Endothelial cell of umbilical vein (primary cell): ENCODE measurements at regions not wholly inside any gene's neighbourhood (a gene's known extent, or its start where the extent isn't known, plus 50 kb on each side); places are given as distances from the start of the nearest gene placed in this dataset.

Experiments
- BruUV-seq: library from RNA; stranded (reverse); fragments of 400-500 nt; replicated peaks from 2 replicates; lab custom pipeline; 2021; lab: Mats Ljungman, UMichigan
- CTCF ChIA-PET: fragments of 300-600, 350-600 bp; sonication (Branson Sonifier 250); formaldehyde crosslinking; loops from one replicate; lab custom pipeline; 2021; ENCODE audit warnings: antibody characterized with exemption, inconsistent platforms; lab: Charles Lee
- POLR2A ChIA-PET: fragments of 300-600, 350-600 bp; sonication (Branson Sonifier 250); formaldehyde crosslinking; loops from one replicate; lab custom pipeline; 2021; ENCODE audit warnings: antibody characterized with exemption, inconsistent platforms; lab: Charles Lee
- DNase-seq: peaks from one replicate; pipeline ENCODE4 v3.0.0-alpha.2; 2011; ENCODE audit warnings: low read depth, low spot score
- FAIRE-seq: peaks from 2 replicates; lab custom pipeline; 2011; peaks lifted over from hg19 to GRCh38; lab: Jason Lieb, UNC
- H2AFZ ChIP-seq: 2 replicates; pipeline ENCODE4 v1.6.0; 2012; ENCODE audit warnings: low read depth, low read length, control low read depth, inconsistent platforms
- H3K27ac ChIP-seq: 2 replicates; pipeline ENCODE4 v1.5.1; 2011; ENCODE audit warnings: low read depth, mild to moderate bottlenecking, control low read depth, low read length, moderate library complexity; ENCODE audit not compliant: insufficient read depth
- H3K27me3 ChIP-seq, 2 experiments: 2 replicates each; pipeline versions ENCODE4 v1.6.0 to v1.6.1; 2011; ENCODE audit warnings: low read length in 2 of 2, mixed read lengths in 1 of 2; ENCODE audit not compliant: control insufficient read depth in 2 of 2, insufficient read depth in 2 of 2
- H3K36me3 ChIP-seq, 2 experiments: 2 replicates in 1 of 2; 3 replicates in 1 of 2; pipeline ENCODE4 v1.5.1; 2011; ENCODE audit warnings: low read length in 2 of 2, mild to moderate bottlenecking in 1 of 2, moderate library complexity in 1 of 2; ENCODE audit not compliant: control insufficient read depth in 2 of 2, insufficient read depth in 2 of 2; ENCODE audit errors: extremely low read depth in 1 of 2
- H3K4me1 ChIP-seq: 3 replicates; pipeline ENCODE4 v1.5.1; 2011; ENCODE audit warnings: mild to moderate bottlenecking, low read length; ENCODE audit not compliant: control insufficient read depth, insufficient read depth; ENCODE audit errors: extremely low read depth
- H3K4me2 ChIP-seq: 2 replicates; pipeline ENCODE4 v1.6.1; 2011; ENCODE audit warnings: low read length, control low read depth, mixed read lengths; ENCODE audit not compliant: insufficient read depth
- H3K4me3 ChIP-seq, 3 experiments: fragments of 200-600 bp in 1 of 3; sonication (generic), shearing (Covaris generic) in 1 of 3; replicated peaks in 1 of 3; 2 replicates each; pipeline ENCODE4 v1.5.1; 2011 to 2016; ENCODE audit warnings: control low read depth in 3 of 3, low read length in 3 of 3, mild to moderate bottlenecking in 2 of 3, inconsistent platforms in 1 of 3, low read depth in 1 of 3, moderate library complexity in 1 of 3; ENCODE audit not compliant: insufficient read depth in 1 of 3
- H3K79me2 ChIP-seq: 2 replicates; pipeline ENCODE4 v1.6.0; 2012; ENCODE audit warnings: low read length, inconsistent platforms; ENCODE audit not compliant: control insufficient read depth, insufficient read depth
- H3K9ac ChIP-seq: replicated peaks from 2 replicates; pipeline ENCODE3; 2011; ENCODE audit warnings: low read length, control low read depth; ENCODE audit not compliant: insufficient read depth; ENCODE audit errors: extremely low read depth
- H3K9me1 ChIP-seq: replicated peaks from 3 replicates; pipeline ENCODE4 v1.6.0; 2011; ENCODE audit warnings: mild to moderate bottlenecking, low read length; ENCODE audit not compliant: control insufficient read depth, insufficient read depth; ENCODE audit errors: extremely low read depth
- H3K9me3 ChIP-seq: replicated peaks from 2 replicates; pipeline ENCODE4 v1.5.1; 2012; ENCODE audit warnings: low read length, inconsistent platforms; ENCODE audit not compliant: control insufficient read depth, insufficient read depth
- H4K20me1 ChIP-seq: replicated peaks from 2 replicates; pipeline ENCODE3; 2011; ENCODE audit warnings: mild to moderate bottlenecking, low read length; ENCODE audit not compliant: control insufficient read depth, insufficient read depth; ENCODE audit errors: extremely low read depth
- EZH2 ChIP-seq: IDR thresholded peaks from 2 replicates; pipeline ENCODE4 v1.6.1; 2012; ENCODE audit warnings: borderline replicate concordance, low read depth, mild to moderate bottlenecking, moderate library complexity, low read length, inconsistent platforms; ENCODE audit not compliant: severe bottlenecking
- FOS ChIP-seq: IDR thresholded peaks from 2 replicates; pipeline ENCODE4 v1.6.1; 2011; ENCODE audit warnings: mild to moderate bottlenecking, low read length, moderate library complexity, borderline replicate concordance; ENCODE audit not compliant: insufficient read depth
- GATA2 ChIP-seq: IDR thresholded peaks from 2 replicates; pipeline ENCODE4 v1.7.0; 2011; ENCODE audit warnings: low read depth, mild to moderate bottlenecking, moderate library complexity, mixed read lengths, low read length; ENCODE audit not compliant: insufficient read length, insufficient read depth
- JUN ChIP-seq: IDR thresholded peaks from 2 replicates; pipeline ENCODE4 v1.6.1; 2011; ENCODE audit warnings: borderline replicate concordance, low read depth; ENCODE audit not compliant: insufficient read length, insufficient read depth
- MYC ChIP-seq: IDR thresholded peaks from one replicate; pipeline ENCODE4 v1.6.1; 2011; ENCODE audit warnings: mild to moderate bottlenecking, low read depth, low read length
- POLR2A ChIP-seq: IDR thresholded peaks from 2 replicates; pipeline ENCODE4 v1.6.1; 2012; ENCODE audit warnings: low read depth, mild to moderate bottlenecking, control low read depth, low read length
- POLR2AphosphoS5 ChIP-seq: IDR thresholded peaks from 2 replicates; pipeline ENCODE4 v1.6.1; 2012; ENCODE audit warnings: low read depth, mild to moderate bottlenecking, control low read depth, low read length, moderate library complexity; ENCODE audit not compliant: insufficient read depth
- dilution Hi-C: fragments of 300-500 bp; cut with MboI; formaldehyde crosslinking; loops from one replicate; pipeline ENCODE4 v1.15.0; 2019; ENCODE audit warnings: low sequenced_read_pairs; ENCODE audit not compliant: extremely low pct_ligation_motif_present
- intact Hi-C: fragments of 100-400 bp; cut with micrococcal nuclease; formaldehyde crosslinking; loops from one replicate; pipeline ENCODE4 v1.10.0; 2022
- TF ChIP-seq, protein P1 (sequence below): IDR thresholded peaks from 2 replicates; pipeline ENCODE4 v1.6.1; 2011; ENCODE audit not compliant: insufficient read depth, insufficient read length
- TF ChIP-seq, protein P2 (sequence below), 2 donors: IDR thresholded peaks; 1 replicate in 1 of 2; 2 replicates in 1 of 2; pipeline ENCODE4 v1.5.1; 2011; ENCODE audit warnings: low read length in 2 of 2, mild to moderate bottlenecking in 2 of 2, moderate library complexity in 2 of 2, control low read depth in 1 of 2, inconsistent platforms in 1 of 2, low read depth in 1 of 2; ENCODE audit not compliant: insufficient read depth in 1 of 2; ENCODE audit errors: extremely low read depth in 1 of 2

DNA sequence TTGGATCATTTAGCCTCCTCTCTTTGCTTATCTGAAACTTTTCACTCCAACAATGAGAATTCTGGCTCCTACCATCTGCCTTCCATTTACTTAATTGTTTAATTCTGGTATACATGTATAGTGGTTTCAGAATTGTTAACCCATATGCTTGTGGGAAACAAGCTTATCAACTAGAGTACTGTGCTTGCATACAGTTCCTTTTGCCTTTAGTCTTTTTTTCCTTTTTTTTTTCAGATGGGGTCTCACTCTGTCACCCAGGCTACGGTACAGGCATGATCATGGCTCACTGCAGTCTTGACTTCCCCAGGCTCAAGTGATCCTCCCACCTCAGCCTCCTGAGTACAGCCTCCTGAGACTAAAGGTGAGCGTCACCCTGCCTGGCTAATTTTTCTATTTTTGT is 153.8 kb upstream of the LHX5 start:
- BruUV-seq: no TSS peak
- Histone ChIP-seq H2AFZ (no peak overlapping the region), H3K9ac (no peak overlapping the region), H3K27me3 (no peaks in the 10 kb centered on the region), H3K36me3 (no peaks in the 10 kb centered on the region), H3K4me3 (no peak overlapping the region), H3K4me1 (no peaks in the 10 kb centered on the region), H3K4me2 (no peak overlapping the region), H3K9me3 (no peaks in the 10 kb centered on the region), H3K9me1 (no peaks in the 10 kb centered on the region), H3K27ac (no peak overlapping the region), H3K79me2 (no peaks in the 10 kb centered on the region), H4K20me1 (no peaks in the 10 kb centered on the region)
- no peak for DNase-seq
- dilution Hi-C loops: no loop called here
- no peak for FAIRE-seq
- ChIA-PET POLR2A (no interaction called here), CTCF (no interaction called here)
- intact Hi-C loops: no loop called here
- TF ChIP-seq, protein P1, sequence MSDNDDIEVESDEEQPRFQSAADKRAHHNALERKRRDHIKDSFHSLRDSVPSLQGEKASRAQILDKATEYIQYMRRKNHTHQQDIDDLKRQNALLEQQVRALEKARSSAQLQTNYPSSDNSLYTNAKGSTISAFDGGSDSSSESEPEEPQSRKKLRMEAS: no peak
- TF ChIP-seq POLR2A (no peak), GATA2 (no peak), MYC (no peak), POLR2AphosphoS5 (no peak), JUN (no peak), FOS (no peak), EZH2 (no peak)
- TF ChIP-seq, protein P2, sequence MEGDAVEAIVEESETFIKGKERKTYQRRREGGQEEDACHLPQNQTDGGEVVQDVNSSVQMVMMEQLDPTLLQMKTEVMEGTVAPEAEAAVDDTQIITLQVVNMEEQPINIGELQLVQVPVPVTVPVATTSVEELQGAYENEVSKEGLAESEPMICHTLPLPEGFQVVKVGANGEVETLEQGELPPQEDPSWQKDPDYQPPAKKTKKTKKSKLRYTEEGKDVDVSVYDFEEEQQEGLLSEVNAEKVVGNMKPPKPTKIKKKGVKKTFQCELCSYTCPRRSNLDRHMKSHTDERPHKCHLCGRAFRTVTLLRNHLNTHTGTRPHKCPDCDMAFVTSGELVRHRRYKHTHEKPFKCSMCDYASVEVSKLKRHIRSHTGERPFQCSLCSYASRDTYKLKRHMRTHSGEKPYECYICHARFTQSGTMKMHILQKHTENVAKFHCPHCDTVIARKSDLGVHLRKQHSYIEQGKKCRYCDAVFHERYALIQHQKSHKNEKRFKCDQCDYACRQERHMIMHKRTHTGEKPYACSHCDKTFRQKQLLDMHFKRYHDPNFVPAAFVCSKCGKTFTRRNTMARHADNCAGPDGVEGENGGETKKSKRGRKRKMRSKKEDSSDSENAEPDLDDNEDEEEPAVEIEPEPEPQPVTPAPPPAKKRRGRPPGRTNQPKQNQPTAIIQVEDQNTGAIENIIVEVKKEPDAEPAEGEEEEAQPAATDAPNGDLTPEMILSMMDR (IDR thresholded peaks at IDR 0.05; ENCODE audit: extremely low read depth in 1 of 2, insufficient read depth in 1 of 2, low read depth in 1 of 2, low read length in 2 of 2): no peak
